Upper lobe of left lung (tissue), 4 donors: ENCODE measurements at regions not wholly inside any gene's neighbourhood (a gene's known extent, or its start where the extent isn't known, plus 50 kb on each side); places are given as distances from the start of the nearest gene placed in this dataset.

Experiments
- POLR2AphosphoS5 ChIP-seq, 2 donors: sonication (generic); formaldehyde crosslinking; IDR thresholded peaks; one replicate each; pipeline ENCODE4 v1.5.1; 2017; ENCODE audit warnings: antibody characterized with exemption in 2 of 2
- TF ChIP-seq, protein P1 (sequence below), 6 experiments: fragments of 450-650 bp in 4 of 6; fragments of 200-600 bp in 2 of 6; sonication (generic) in 2 of 6; IDR thresholded peaks; one replicate each; pipeline ENCODE4 v1.5.1; 2016 to 2019; ENCODE audit warnings: antibody characterized with exemption in 6 of 6

- TF ChIP-seq, protein P1, sequence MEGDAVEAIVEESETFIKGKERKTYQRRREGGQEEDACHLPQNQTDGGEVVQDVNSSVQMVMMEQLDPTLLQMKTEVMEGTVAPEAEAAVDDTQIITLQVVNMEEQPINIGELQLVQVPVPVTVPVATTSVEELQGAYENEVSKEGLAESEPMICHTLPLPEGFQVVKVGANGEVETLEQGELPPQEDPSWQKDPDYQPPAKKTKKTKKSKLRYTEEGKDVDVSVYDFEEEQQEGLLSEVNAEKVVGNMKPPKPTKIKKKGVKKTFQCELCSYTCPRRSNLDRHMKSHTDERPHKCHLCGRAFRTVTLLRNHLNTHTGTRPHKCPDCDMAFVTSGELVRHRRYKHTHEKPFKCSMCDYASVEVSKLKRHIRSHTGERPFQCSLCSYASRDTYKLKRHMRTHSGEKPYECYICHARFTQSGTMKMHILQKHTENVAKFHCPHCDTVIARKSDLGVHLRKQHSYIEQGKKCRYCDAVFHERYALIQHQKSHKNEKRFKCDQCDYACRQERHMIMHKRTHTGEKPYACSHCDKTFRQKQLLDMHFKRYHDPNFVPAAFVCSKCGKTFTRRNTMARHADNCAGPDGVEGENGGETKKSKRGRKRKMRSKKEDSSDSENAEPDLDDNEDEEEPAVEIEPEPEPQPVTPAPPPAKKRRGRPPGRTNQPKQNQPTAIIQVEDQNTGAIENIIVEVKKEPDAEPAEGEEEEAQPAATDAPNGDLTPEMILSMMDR (IDR thresholded peaks at IDR 0.05), result no peak
- TF ChIP-seq POLR2AphosphoS5 (IDR thresholded peaks at IDR 0.05), result no peak
Observed at GRCh38 chr1:56295949-56296929, 283.1 kb downstream of the PLPP3 start.
